NCI-H345 (cell line): ENCODE measurements at regions not wholly inside any gene's neighbourhood (a gene's known extent, or its start where the extent isn't known, plus 50 kb on each side); places are given as distances from the start of the nearest gene placed in this dataset.

Source experiments
- DNase-seq: peaks from one replicate; lab custom pipeline; 2025; lab: John Stamatoyannopoulos, UW

- DNase-seq = no peak
Measured at GRCh38 chr14:53214384-53214783, 61.3 kb upstream of the DDHD1 start.

DNA sequence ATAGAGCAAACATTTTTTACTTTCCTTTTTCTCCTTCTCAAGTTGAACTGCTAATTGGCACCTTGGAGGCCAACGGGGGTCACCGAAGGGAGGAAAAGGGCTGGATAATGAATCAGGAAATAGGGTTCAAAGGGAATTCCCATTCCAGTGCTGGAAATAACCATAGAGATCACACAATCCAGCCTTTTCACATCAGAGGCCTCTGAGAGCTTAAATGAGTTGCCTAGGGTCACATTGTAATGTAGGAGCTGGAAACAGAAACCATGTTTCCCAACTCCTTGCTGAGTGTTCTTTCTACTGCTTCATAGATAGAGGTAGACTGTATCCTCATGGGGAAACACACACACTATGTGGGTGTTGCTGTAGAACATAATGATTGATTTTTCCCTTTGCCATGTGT, 60.6 kb upstream of the DDHD1 start:
- no peak for DNase-seq

DNA sequence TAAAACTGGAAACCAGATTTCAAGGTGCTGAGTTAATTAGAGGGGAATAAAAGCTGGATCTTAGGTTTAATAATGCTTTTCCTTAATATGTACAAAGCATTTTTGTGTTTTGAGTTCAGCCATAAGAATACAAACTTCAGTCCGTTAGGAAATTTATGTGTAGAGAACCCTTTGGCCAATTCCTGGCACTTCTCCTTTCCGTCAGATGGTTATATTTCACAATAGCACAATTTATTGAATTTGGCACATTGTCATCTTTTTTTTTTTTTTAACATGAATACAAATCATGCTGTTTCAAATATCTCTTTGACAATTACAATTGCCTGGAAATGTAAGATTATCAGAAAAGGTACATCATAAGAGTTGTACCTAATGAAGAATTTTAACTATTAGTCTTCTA, 56.2 kb upstream of the DDHD1 start:
- no peak for DNase-seq
